GM23248 (cell line): ENCODE measurements at regions not wholly inside any gene's neighbourhood (a gene's known extent, or its start where the extent isn't known, plus 50 kb on each side); places are given as distances from the start of the nearest gene placed in this dataset.

ENCODE experiments used
- EZH2 ChIP-seq: fragments of 200-600 bp; sonication (generic); IDR thresholded peaks from 2 replicates; pipeline ENCODE4 v1.6.1; 2018; ENCODE audit warnings: antibody characterized with exemption, mild to moderate bottlenecking; ENCODE audit not compliant: insufficient read depth, poor library complexity, severe bottlenecking
- EZH2phosphoT487 ChIP-seq: fragments of 200-600 bp; sonication (generic); IDR thresholded peaks from 2 replicates; pipeline ENCODE4 v1.6.1; 2018; ENCODE audit warnings: antibody characterized with exemption, moderate library complexity, mild to moderate bottlenecking, low read depth; ENCODE audit not compliant: insufficient read depth

- TF ChIP-seq EZH2 (no peak), EZH2phosphoT487 (no peak)
Observed at GRCh38 chr9:73745598-73745997, 593.9 kb downstream of the ANXA1 start.
